Activated CD8-positive, alpha-beta memory T cell treated with anti-CD3 and anti-CD28 coated beads, Interleukin-2, amount 10 ng/mL, durations not matched to agents 7 days and 5 days (primary cell): ENCODE measurements at regions not wholly inside any gene's neighbourhood (a gene's known extent, or its start where the extent isn't known, plus 50 kb on each side); places are given as distances from the start of the nearest gene placed in this dataset.
"Not testable (repeated sequence)": the region's sequence is repeated elsewhere in the genome, so short reads cannot be mapped to it uniquely, and the experiment has no call there.

ENCODE experiments used
- ATAC-seq: fragments of 150-1000 bp; cut with Tn5 transposase; one replicate; pipeline ENCODE4 v1.10.0; 2021; ENCODE audit warnings: moderate library complexity
- CTCF ChIA-PET: fragments of 350-600 bp; sonication (Branson Sonifier 250); formaldehyde crosslinking; loops from one replicate; lab custom pipeline; 2021; ENCODE audit warnings: antibody characterized with exemption; lab: Charles Lee
- DNase-seq: peaks from one replicate; pipeline ENCODE4 v3.0.0-alpha.2; 2020
- H3K27ac Mint-ChIP-seq: one replicate; pipeline ENCODE4 v1.8.0; 2021; ENCODE audit warnings: mild to moderate bottlenecking, mixed read lengths
- H3K27me3 Mint-ChIP-seq: one replicate; pipeline ENCODE4 v1.8.0; 2021; ENCODE audit warnings: mixed read lengths
- H3K36me3 Mint-ChIP-seq: one replicate; pipeline ENCODE4 v1.8.0; 2021; ENCODE audit warnings: mild to moderate bottlenecking, mixed read lengths
- H3K4me1 Mint-ChIP-seq: one replicate; pipeline ENCODE4 v1.8.0; 2021; ENCODE audit warnings: mixed read lengths
- H3K4me3 Mint-ChIP-seq: one replicate; pipeline ENCODE4 v1.8.0; 2021; ENCODE audit warnings: mild to moderate bottlenecking, moderate library complexity, mixed read lengths
- H3K9me3 Mint-ChIP-seq: one replicate; pipeline ENCODE4 v1.8.0; 2022; ENCODE audit warnings: low read depth, mixed read lengths

- H3K4me3 Mint-ChIP-seq, result no peak overlapping the region
- H3K9me3 Mint-ChIP-seq, result no peaks in the 10 kb centered on the region
- CTCF ChIA-PET, result no interaction called here
- H3K4me1 Mint-ChIP-seq, result no peaks in the 10 kb centered on the region
- no peak for DNase-seq
- no peak for ATAC-seq
- no peaks in the 10 kb centered on the region for H3K27me3 Mint-ChIP-seq
- no peaks in the 10 kb centered on the region for H3K36me3 Mint-ChIP-seq
- no peak overlapping the region for H3K27ac Mint-ChIP-seq
These were observed 610.7 kb upstream of the C16orf82 start for GRCh38 chr16:26456074-26456473.

- no peak overlapping the region for H3K4me3 Mint-ChIP-seq
- CTCF ChIA-PET, result no interaction called here
- DNase-seq (no peak), ATAC-seq (no peak)
- H3K9me3 Mint-ChIP-seq, result no peaks in the 10 kb centered on the region
- no peaks in the 10 kb centered on the region for H3K4me1 Mint-ChIP-seq
- H3K27me3 Mint-ChIP-seq, result no peaks in the 10 kb centered on the region
- no peak overlapping the region for H3K27ac Mint-ChIP-seq
- no peaks in the 10 kb centered on the region for H3K36me3 Mint-ChIP-seq
These were observed 609.6 kb upstream of the C16orf82 start for GRCh38 chr16:26457095-26457494.

- Mint-ChIP-seq H3K4me3 (no peak overlapping the region), H3K9me3 (no peaks in the 10 kb centered on the region), H3K4me1 (no peaks in the 10 kb centered on the region), H3K27ac (no peak overlapping the region), H3K27me3 (no peaks in the 10 kb centered on the region), H3K36me3 (no peaks in the 10 kb centered on the region)
- no peak for DNase-seq
- no peak for ATAC-seq
- CTCF ChIA-PET, result no interaction called here
These were observed 608.8 kb upstream of the C16orf82 start for GRCh38 chr16:26457882-26458281.

GRCh38 chr16:26464576-26465266 is 602.0 kb upstream of the C16orf82 start:
- Mint-ChIP-seq H3K4me1 (no peaks in the 10 kb centered on the region), H3K9me3 (peaks cover 5% of the 10 kb centered on the region)
- no peak for DNase-seq

GRCh38 chr16:26474405-26474804 is 592.3 kb upstream of the C16orf82 start:
- CTCF ChIA-PET, H3K36me3 Mint-ChIP-seq, ATAC-seq, H3K9me3 Mint-ChIP-seq, DNase-seq, H3K4me1 Mint-ChIP-seq, H3K27ac Mint-ChIP-seq, H3K4me3 Mint-ChIP-seq: not testable (repeated sequence)
- peaks cover 10% of the 10 kb centered on the region for H3K27me3 Mint-ChIP-seq

More at GRCh38 chr16:26464576-26465266, 602.0 kb upstream of the C16orf82 start:
- Mint-ChIP-seq H3K27me3 (peaks cover 9% of the 10 kb centered on the region), H3K27ac (no peak overlapping the region), H3K36me3 (no peaks in the 10 kb centered on the region), H3K4me3 (no peak overlapping the region)
- ATAC-seq, result no peak
- CTCF ChIA-PET, result no interaction called here

- Mint-ChIP-seq H3K27ac (no peak overlapping the region), H3K4me3 (no peak overlapping the region), H3K27me3 (peaks cover 9% of the 10 kb centered on the region), H3K36me3 (no peaks in the 10 kb centered on the region), H3K9me3 (peaks cover 4% of the 10 kb centered on the region), H3K4me1 (no peaks in the 10 kb centered on the region)
- CTCF ChIA-PET, result no interaction called here
- ATAC-seq (no peak), DNase-seq (no peak)
These were observed 591.1 kb upstream of the C16orf82 start for GRCh38 chr16:26475596-26475995.

- CTCF ChIA-PET, result no interaction called here
- no peak overlapping the region for H3K4me3 Mint-ChIP-seq
- H3K27ac Mint-ChIP-seq, result no peak overlapping the region
- no peaks in the 10 kb centered on the region for H3K36me3 Mint-ChIP-seq
- H3K27me3 Mint-ChIP-seq, result peaks cover 6% of the 10 kb centered on the region
- no peaks in the 10 kb centered on the region for H3K9me3 Mint-ChIP-seq
- H3K4me1 Mint-ChIP-seq, result no peaks in the 10 kb centered on the region
- DNase-seq (no peak), ATAC-seq (no peak)
These were observed 575.5 kb upstream of the C16orf82 start for GRCh38 chr16:26491101-26491670.

GRCh38 chr16:26491962-26492361 is 574.8 kb upstream of the C16orf82 start:
- Mint-ChIP-seq H3K4me1 (no peaks in the 10 kb centered on the region), H3K36me3 (no peaks in the 10 kb centered on the region), H3K9me3 (no peaks in the 10 kb centered on the region), H3K27ac (no peak overlapping the region), H3K4me3 (no peak overlapping the region), H3K27me3 (peaks cover 6% of the 10 kb centered on the region)
- CTCF ChIA-PET, result no interaction called here
- DNase-seq, result no peak
- no peak for ATAC-seq

GRCh38 chr16:26493751-26494150 is 573.0 kb upstream of the C16orf82 start:
- DNase-seq, result no peak
- no peak overlapping the region for H3K27ac Mint-ChIP-seq
- no peak for ATAC-seq
- H3K4me1 Mint-ChIP-seq, result no peaks in the 10 kb centered on the region
- no peaks in the 10 kb centered on the region for H3K9me3 Mint-ChIP-seq
- CTCF ChIA-PET, result no interaction called here
- peaks cover 3% of the 10 kb centered on the region for H3K27me3 Mint-ChIP-seq
- H3K36me3 Mint-ChIP-seq, result no peaks in the 10 kb centered on the region
- no peak overlapping the region for H3K4me3 Mint-ChIP-seq

GRCh38 chr16:26497896-26498295 is 568.8 kb upstream of the C16orf82 start:
- Mint-ChIP-seq H3K9me3 (no peaks in the 10 kb centered on the region), H3K4me3 (no peak overlapping the region), H3K36me3 (no peaks in the 10 kb centered on the region), H3K4me1 (no peaks in the 10 kb centered on the region), H3K27ac (no peak overlapping the region), H3K27me3 (peaks cover 3% of the 10 kb centered on the region)
- DNase-seq, result no peak
- ATAC-seq, result no peak
- CTCF ChIA-PET, result no interaction called here

GRCh38 chr16:26500326-26500725 is 566.4 kb upstream of the C16orf82 start:
- Mint-ChIP-seq H3K27me3 (no peaks in the 10 kb centered on the region), H3K4me3 (no peak overlapping the region)
- CTCF ChIA-PET, result no interaction called here

GRCh38 chr16:26505496-26505895 is 561.2 kb upstream of the C16orf82 start:
- H3K4me1 Mint-ChIP-seq, result no peaks in the 10 kb centered on the region

More at GRCh38 chr16:26500326-26500725, 566.4 kb upstream of the C16orf82 start:
- DNase-seq, result no peak
- no peaks in the 10 kb centered on the region for H3K4me1 Mint-ChIP-seq
- H3K36me3 Mint-ChIP-seq, result no peaks in the 10 kb centered on the region
- ATAC-seq, result no peak
- H3K9me3 Mint-ChIP-seq, result no peaks in the 10 kb centered on the region
- H3K27ac Mint-ChIP-seq, result no peak overlapping the region

GRCh38 chr16:26508946-26509345 is 557.8 kb upstream of the C16orf82 start:
- H3K4me3 Mint-ChIP-seq, H3K27me3 Mint-ChIP-seq, H3K4me1 Mint-ChIP-seq, DNase-seq, H3K27ac Mint-ChIP-seq, ATAC-seq, H3K9me3 Mint-ChIP-seq, H3K36me3 Mint-ChIP-seq, CTCF ChIA-PET: not testable (repeated sequence)

More at GRCh38 chr16:26505496-26505895, 561.2 kb upstream of the C16orf82 start:
- Mint-ChIP-seq H3K27ac (no peak overlapping the region), H3K9me3 (no peaks in the 10 kb centered on the region), H3K4me3 (no peak overlapping the region), H3K27me3 (no peaks in the 10 kb centered on the region), H3K36me3 (no peaks in the 10 kb centered on the region)
- ATAC-seq (no peak), DNase-seq (no peak)
- CTCF ChIA-PET, result interaction anchor here (1.0 kb wide), 1 partner anchor 17 kb away, joined by 3 read pairs; no protein-coding TSS in a partner anchor

- Mint-ChIP-seq H3K9me3 (no peaks in the 10 kb centered on the region), H3K36me3 (no peaks in the 10 kb centered on the region), H3K4me3 (no peak overlapping the region), H3K27ac (no peak overlapping the region), H3K27me3 (no peaks in the 10 kb centered on the region), H3K4me1 (no peaks in the 10 kb centered on the region)
- no peak for ATAC-seq
- no peak for DNase-seq
- CTCF ChIA-PET, result no interaction called here
These were observed 555.8 kb upstream of the C16orf82 start for GRCh38 chr16:26510924-26511323.
